K562 (cell line): ENCODE measurements at regions not wholly inside any gene's neighbourhood (a gene's known extent, or its start where the extent isn't known, plus 50 kb on each side); places are given as distances from the start of the nearest gene placed in this dataset.

Experiments used
- ATAC-seq: fragments of 200-7000 bp; cut with Tn5 transposase; 3 replicates; pipeline ENCODE4 v1.9.1; 2020; ENCODE audit warnings: moderate library complexity
- BruUV-seq: library from RNA; stranded (reverse); fragments of 400-500 nt; replicated peaks from 2 replicates; lab custom pipeline; 2021; lab: Mats Ljungman, UMichigan
- CTCF ChIA-PET: fragments of 300-600 bp; formaldehyde crosslinking; extraction: SDS; loops from one replicate; lab custom pipeline; 2021; ENCODE audit warnings: low intra/inter-chr PET ratio; lab: Yijun Ruan, JAX
- POLR2A ChIA-PET: fragments of 300-600, 350-650 bp; sonication (Branson Sonifier 250); formaldehyde crosslinking; extraction: SDS; loops from one replicate; lab custom pipeline; 2021; ENCODE audit warnings: antibody characterized with exemption, inconsistent platforms; lab: Yijun Ruan, JAX
- DNase-seq, 4 experiments: peaks; one replicate each; pipeline versions ENCODE4 v3.0.0 to v3.0.0-alpha.2; 2011 to 2018; ENCODE audit warnings: low spot score in 3 of 4, mixed read lengths in 3 of 4; ENCODE audit errors: extremely low read depth in 1 of 4
- FAIRE-seq: peaks from 2 replicates; lab custom pipeline; 2011; peaks lifted over from hg19 to GRCh38; lab: Jason Lieb, UNC
- H2AFZ ChIP-seq: 2 replicates; pipeline ENCODE4 v1.6.0; 2011; ENCODE audit warnings: low read depth, low read length, control low read depth, inconsistent platforms
- H3K27ac ChIP-seq: fragments of 200-600 bp; 3 replicates; pipeline ENCODE4 v1.8.0; 2011; ENCODE audit warnings: low read depth, mild to moderate bottlenecking, control low read depth, inconsistent platforms, low read length, moderate library complexity, mixed read lengths; ENCODE audit errors: extremely low read depth
- H3K27me3 ChIP-seq, 2 experiments: fragments of 300-600 bp in 1 of 2; 2 replicates in 1 of 2; 3 replicates in 1 of 2; pipeline versions ENCODE4 v1.6.0 to v1.8.0; 2011; ENCODE audit warnings: inconsistent platforms in 2 of 2, low read length in 2 of 2, mild to moderate bottlenecking in 1 of 2, mixed read lengths in 1 of 2, moderate library complexity in 1 of 2; ENCODE audit not compliant: control insufficient read depth in 2 of 2, insufficient read depth in 2 of 2
- H3K36me3 ChIP-seq: fragments of 300-600 bp; 3 replicates; pipeline ENCODE4 v1.8.0; 2011; ENCODE audit warnings: mild to moderate bottlenecking, low read length, inconsistent platforms; ENCODE audit not compliant: control insufficient read depth, insufficient read depth
- H3K4me1 ChIP-seq, 2 experiments: fragments of 200-600 bp in 1 of 2; replicated peaks in 1 of 2; 2 replicates in 1 of 2; 3 replicates in 1 of 2; pipeline versions ENCODE4 v1.5.1 to v1.8.0; 2011; ENCODE audit warnings: inconsistent platforms in 2 of 2, low read length in 2 of 2, mild to moderate bottlenecking in 1 of 2, mixed read lengths in 1 of 2, moderate library complexity in 1 of 2; ENCODE audit not compliant: control insufficient read depth in 2 of 2, insufficient read depth in 2 of 2
- H3K4me2 ChIP-seq: 2 replicates; pipeline ENCODE4 v1.6.1; 2011; ENCODE audit warnings: low read length, control low read depth, inconsistent platforms, mixed read lengths; ENCODE audit not compliant: insufficient read depth
- H3K4me3 ChIP-seq: fragments of 200-600 bp; sonication (generic), shearing (Covaris generic); 2 replicates; pipeline ENCODE4 v1.5.1; 2016; ENCODE audit warnings: control low read depth, inconsistent platforms
- H3K79me2 ChIP-seq: fragments of 200-600 bp; 3 replicates; pipeline ENCODE4 v1.8.0; 2011; ENCODE audit warnings: low read length, inconsistent platforms; ENCODE audit not compliant: control insufficient read depth, insufficient read depth
- H3K9ac ChIP-seq, 2 experiments: 2 replicates each; pipeline versions ENCODE4 v1.6.0 to v1.6.1; 2011; ENCODE audit warnings: low read depth in 2 of 2, low read length in 2 of 2, control low read depth in 1 of 2, inconsistent platforms in 1 of 2, mild to moderate bottlenecking in 1 of 2, mixed read lengths in 1 of 2; ENCODE audit not compliant: insufficient read depth in 1 of 2
- H3K9me1 ChIP-seq: one replicate; pipeline ENCODE4 v1.6.0; 2011; ENCODE audit warnings: inconsistent platforms, mild to moderate bottlenecking, low read length, moderate library complexity; ENCODE audit not compliant: control insufficient read depth, insufficient read depth
- H3K9me3 ChIP-seq: replicated peaks from 2 replicates; pipeline ENCODE4 v1.5.1; 2011; ENCODE audit warnings: low read depth, low read length, inconsistent platforms; ENCODE audit not compliant: control insufficient read depth, insufficient read depth
- H4K20me1 ChIP-seq: replicated peaks from 2 replicates; pipeline ENCODE4 v1.6.1; 2011; ENCODE audit warnings: low read length, inconsistent platforms, mixed read lengths; ENCODE audit not compliant: control insufficient read depth, insufficient read depth
- NRF1 ChIP-seq, 2 experiments: fragments of 450-650 bp; IDR thresholded peaks in 1 of 2; conservative IDR thresholded peaks in 1 of 2; 2 replicates each; pipeline ENCODE4 v1.6.1; 2014; ENCODE audit warnings: mild to moderate bottlenecking in 2 of 2
- SNIP1 ChIP-seq: fragments of 450-650 bp; IDR thresholded peaks from 2 replicates; pipeline ENCODE4 v1.7.1; 2017; ENCODE audit warnings: low read depth, mild to moderate bottlenecking
- ZFP36 ChIP-seq: fragments of 150-350 bp; IDR thresholded peaks from 2 replicates; pipeline ENCODE4 v1.6.1; 2018; ENCODE audit warnings: low read length, low read depth; ENCODE audit not compliant: partially characterized antibody
- WGBS: fragments of 100-300 bp; shearing (Covaris generic); methylation state at CpG from one replicate; pipeline ENCODE4 v1.1.6; 2016; ENCODE audit warnings: low coverage, mixed read lengths; ENCODE audit not compliant: insufficient coverage; ENCODE audit errors: missing lambda C conversion rate; 5-methylcytosine and 5-hydroxymethylcytosine counted together
- in situ Hi-C: fragments of 300-500 bp; cut with MboI; formaldehyde crosslinking; loops from 4 replicates; pipeline ENCODE4 v1.15.0; 2018; ENCODE audit warnings: inconsistent platforms, mixed read lengths
- intact Hi-C: fragments of 100-400 bp; cut with micrococcal nuclease; formaldehyde crosslinking; loops from 2 replicates; pipeline ENCODE4 v1.14.2; 2022

DNA sequence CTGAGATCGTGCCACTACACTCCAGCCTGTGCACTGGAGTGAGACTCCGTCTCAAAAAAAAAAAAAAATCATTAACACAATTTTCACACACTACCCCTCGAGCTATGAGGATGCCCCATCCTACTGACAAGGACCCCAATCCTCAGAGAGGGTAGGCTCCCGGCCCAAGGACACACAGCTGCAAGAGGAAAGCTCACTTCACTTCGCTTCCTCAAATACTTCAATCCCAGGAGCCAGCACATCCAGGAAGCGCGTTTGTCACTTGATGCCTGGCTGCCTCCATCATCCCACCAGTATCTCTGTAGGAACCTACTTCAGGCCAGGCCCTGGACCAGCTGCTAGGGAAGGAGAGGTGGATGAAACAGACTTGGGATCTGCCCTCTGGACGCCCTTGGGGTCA is 144.0 kb downstream of the CRYBB2 start:
- DNase-seq, result no peak
- Histone ChIP-seq H3K9me1 (no peaks in the 10 kb centered on the region), H3K79me2 (no peaks in the 10 kb centered on the region; the same call in 1 of the 3 replicates), H3K27ac (no peak overlapping the region), H3K9ac (no peak overlapping the region), H3K4me3 (no peak overlapping the region), H3K4me1 (peaks cover 0 to 8% of the 10 kb centered on the region in 2 experiments; a peak in 1 of 5 replicates), H4K20me1 (peaks cover 11% of the 10 kb centered on the region), H3K4me2 (no peak overlapping the region), H3K27me3 (no peaks in the 10 kb centered on the region), H3K36me3 (peaks cover 14% of the 10 kb centered on the region; the same call in 1 of the 3 replicates), H3K9me3 (no peaks in the 10 kb centered on the region), H2AFZ (no peak overlapping the region)
- TF ChIP-seq NRF1 (conservative IDR thresholded peaks at IDR 0.05 in 1 of 2, IDR thresholded peaks at IDR 0.05 in 1 of 2) (no peak), ZFP36 (peak; percentile 43)
- CTCF ChIA-PET, result no interaction called here
- BruUV-seq, result no TSS peak
- WGBS, result 83% methylated on average over 4 of the region's 8 CpGs
- POLR2A ChIA-PET, result no interaction called here
- intact Hi-C loops (loop anchor here (10.0 kb wide), 1 partner anchor 81 kb away; no protein-coding TSS in a partner anchor), in situ Hi-C loops (no loop called here)
- no peak for ATAC-seq
- FAIRE-seq, result no peak

DNA sequence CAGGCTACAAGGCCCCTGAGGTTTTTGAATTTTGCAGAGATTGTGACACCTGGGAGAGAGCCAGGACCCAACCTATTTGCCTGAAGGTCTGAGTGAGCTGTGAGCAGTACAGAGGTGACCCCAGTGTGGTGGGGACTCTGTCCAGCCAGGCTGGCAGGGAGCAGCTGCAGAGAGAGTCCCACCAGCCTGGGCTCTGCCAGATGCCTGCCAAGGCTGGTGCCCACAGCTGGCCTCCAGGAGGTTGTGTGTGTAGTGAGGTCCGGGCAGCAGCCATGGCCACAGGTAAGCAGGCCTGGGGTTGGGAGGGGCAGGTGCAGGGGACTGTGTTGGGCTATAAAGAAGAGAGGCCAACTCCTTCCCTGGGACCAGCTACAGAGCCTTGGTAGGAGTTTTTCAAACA is 144.8 kb downstream of the CRYBB2 start:
- no TSS peak for BruUV-seq
- no peak for FAIRE-seq
- ATAC-seq, result no peak
- H3K9me1 ChIP-seq, result no peaks in the 10 kb centered on the region
- H3K4me1 ChIP-seq, result peaks cover 0 to 8% of the 10 kb centered on the region in 2 experiments; a peak in 1 of 5 replicates
- DNase-seq, result no peak
- H3K27ac ChIP-seq, result no peak overlapping the region
- peaks cover 11% of the 10 kb centered on the region for H4K20me1 ChIP-seq
- no peaks in the 10 kb centered on the region for H3K27me3 ChIP-seq
- no peak overlapping the region for H3K9ac ChIP-seq
- no peak overlapping the region for H2AFZ ChIP-seq
- ChIA-PET POLR2A (interaction anchor here (0.6 kb wide), 1 partner anchor 38 kb away, joined by 3 read pairs; no protein-coding TSS in a partner anchor), CTCF (no interaction called here)
- no peak overlapping the region for H3K4me3 ChIP-seq
- H3K9me3 ChIP-seq, result no peaks in the 10 kb centered on the region
- no CpG with 5 or more reads among the region's 1 CpG for WGBS
- intact Hi-C loops, result loop anchor here (10.0 kb wide), 1 partner anchor 81 kb away; no protein-coding TSS in a partner anchor
- H3K4me2 ChIP-seq, result no peak overlapping the region
- no peaks in the 10 kb centered on the region; the same call in 1 of the 3 replicates for H3K79me2 ChIP-seq
- peaks cover 17% of the 10 kb centered on the region; the same call in 1 of the 3 replicates for H3K36me3 ChIP-seq
- in situ Hi-C loops, result no loop called here
- no peak for TF ChIP-seq SNIP1
